ENCODE measurements at regions not wholly inside any gene's neighbourhood (a gene's known extent, or its start where the extent isn't known, plus 50 kb on each side); places are given as distances from the start of the nearest gene placed in this dataset.

- H3K9me3 ChIP-seq (ENCODE audit: control insufficient read depth, low read length) = no peaks in the 10 kb centered on the region
- H3K27me3 ChIP-seq (ENCODE audit: control insufficient read depth, insufficient read depth, low read length, poor library complexity, severe bottlenecking) = no peaks in the 10 kb centered on the region
- no peak overlapping the region for H3K9ac ChIP-seq (ENCODE audit: extremely low read depth, low read length, poor library complexity, severe bottlenecking)
- Mint-ChIP-seq H3K4me1 (no peaks in the 10 kb centered on the region), H3K9me3 (no peaks in the 10 kb centered on the region), H3K27me3 (ENCODE audit: insufficient read depth) (no peaks in the 10 kb centered on the region), H3K27ac (no peak overlapping the region), H3K4me3 (no peak overlapping the region), H3K36me3 (ENCODE audit: low read depth) (no peaks in the 10 kb centered on the region)
- no peaks in the 10 kb centered on the region for H3K36me3 ChIP-seq (ENCODE audit: control insufficient read depth, insufficient read depth, low read length)
- 91 to 92% methylated on average over 5 to 6 of the region's 7 CpGs for WGBS, 2 experiments (ENCODE audit: insufficient coverage in 1 of 2, insufficient read length in 1 of 2)
- DNase-seq = no peak
- no peaks in the 10 kb centered on the region for H3K4me1 ChIP-seq (ENCODE audit: control insufficient read depth, insufficient read depth, low read length)
- H3K4me3 ChIP-seq (ENCODE audit: low read length) = no peak overlapping the region
- TF ChIP-seq CTCF (conservative IDR thresholded peaks at IDR 0.05) = no peak
- no peak overlapping the region for H3K27ac ChIP-seq (ENCODE audit: low read depth, low read length)
Observed at GRCh38 chr16:55232822-55233221, 91.2 kb upstream of the IRX6 start.

- whole genome bisulfite sequencing, 2 experiments (ENCODE audit: insufficient coverage in 1 of 2, insufficient read length in 1 of 2) = 47% methylated on average over 1 of the region's 1 CpG; no CpG with 5 or more reads in 1 of the 2 experiments
- Mint-ChIP-seq H3K4me1 (no peaks in the 10 kb centered on the region), H3K27me3 (ENCODE audit: insufficient read depth) (no peaks in the 10 kb centered on the region), H3K9me3 (no peaks in the 10 kb centered on the region), H3K4me3 (no peak overlapping the region), H3K27ac (no peak overlapping the region), H3K36me3 (ENCODE audit: low read depth) (no peaks in the 10 kb centered on the region)
- Histone ChIP-seq H3K4me3 (ENCODE audit: low read length) (no peak overlapping the region), H3K9me3 (ENCODE audit: control insufficient read depth, low read length) (no peaks in the 10 kb centered on the region), H3K4me1 (ENCODE audit: control insufficient read depth, insufficient read depth, low read length) (no peaks in the 10 kb centered on the region), H3K27ac (ENCODE audit: low read depth, low read length) (no peak overlapping the region), H3K27me3 (ENCODE audit: control insufficient read depth, insufficient read depth, low read length, poor library complexity, severe bottlenecking) (no peaks in the 10 kb centered on the region), H3K36me3 (ENCODE audit: control insufficient read depth, insufficient read depth, low read length) (no peaks in the 10 kb centered on the region), H3K9ac (ENCODE audit: extremely low read depth, low read length, poor library complexity, severe bottlenecking) (no peak overlapping the region)
- TF ChIP-seq CTCF (conservative IDR thresholded peaks at IDR 0.05) = no peak
- DNase-seq = no peak
Observed at GRCh38 chr16:55233464-55233863, 90.5 kb upstream of the IRX6 start.

GRCh38 chr16:55236655-55237054, 87.3 kb upstream of the IRX6 start:
- no peak for DNase-seq
- H3K27me3 Mint-ChIP-seq (ENCODE audit: insufficient read depth) = peaks cover 2% of the 10 kb centered on the region

More at GRCh38 chr16:55236655-55237054, 87.3 kb upstream of the IRX6 start:
- 82 to 96% methylated on average over 3 to 5 of the region's 5 CpGs for WGBS, 2 experiments (ENCODE audit: insufficient coverage in 1 of 2, insufficient read length in 1 of 2)
- H3K36me3 ChIP-seq (ENCODE audit: control insufficient read depth, insufficient read depth, low read length) = no peaks in the 10 kb centered on the region
- no peaks in the 10 kb centered on the region for H3K27me3 ChIP-seq (ENCODE audit: control insufficient read depth, insufficient read depth, low read length, poor library complexity, severe bottlenecking)
- H3K27ac ChIP-seq (ENCODE audit: low read depth, low read length) = no peak overlapping the region
- H3K9ac ChIP-seq (ENCODE audit: extremely low read depth, low read length, poor library complexity, severe bottlenecking) = no peak overlapping the region
- H3K4me3 Mint-ChIP-seq = no peak overlapping the region
- no peaks in the 10 kb centered on the region for H3K36me3 Mint-ChIP-seq (ENCODE audit: low read depth)
- no peak overlapping the region for H3K4me3 ChIP-seq (ENCODE audit: low read length)
- TF ChIP-seq CTCF (conservative IDR thresholded peaks at IDR 0.05) = no peak
- H3K4me1 ChIP-seq (ENCODE audit: control insufficient read depth, insufficient read depth, low read length) = no peaks in the 10 kb centered on the region
- H3K9me3 ChIP-seq (ENCODE audit: control insufficient read depth, low read length) = no peaks in the 10 kb centered on the region
- H3K9me3 Mint-ChIP-seq = no peaks in the 10 kb centered on the region
- H3K4me1 Mint-ChIP-seq = peaks cover 9% of the 10 kb centered on the region
- H3K27ac Mint-ChIP-seq = no peak overlapping the region
